Ascending aorta (tissue), 2 donors: ENCODE measurements at regions not wholly inside any gene's neighbourhood (a gene's known extent, or its start where the extent isn't known, plus 50 kb on each side); places are given as distances from the start of the nearest gene placed in this dataset.

Experiments
- DNase-seq, 2 donors: peaks; one replicate each; pipeline ENCODE4 v3.0.0-alpha.2; 2019; ENCODE audit warnings: low spot score in 2 of 2
- H3K27ac ChIP-seq, 2 donors: fragments of 200-600 bp; sonication (generic); one replicate each; pipeline ENCODE4 v1.5.1; 2016 to 2017; ENCODE audit warnings: mild to moderate bottlenecking in 1 of 2
- H3K27me3 ChIP-seq: fragments of 200-600 bp; sonication (generic); one replicate; pipeline ENCODE4 v1.5.1; 2017
- H3K36me3 ChIP-seq, 2 donors: fragments of 200-600 bp; sonication (generic); one replicate each; pipeline ENCODE4 v1.5.1; 2016
- H3K4me1 ChIP-seq, 2 donors: fragments of 200-600 bp; sonication (generic); one replicate each; pipeline ENCODE4 v1.5.1; 2016 to 2017; ENCODE audit warnings: mild to moderate bottlenecking in 1 of 2
- H3K4me3 ChIP-seq, 2 donors: fragments of 200-600 bp; sonication (generic); one replicate each; pipeline ENCODE4 v1.5.1; 2016 to 2017; ENCODE audit warnings: mild to moderate bottlenecking in 1 of 2
- H3K9me3 ChIP-seq, 2 donors: fragments of 200-600 bp; sonication (generic); one replicate each; pipeline ENCODE4 v1.5.1; 2016
- intact Hi-C: fragments of 100-400 bp; cut with DNase I; formaldehyde crosslinking; loops from one replicate; pipeline ENCODE4 v1.15.1; 2023
- TF ChIP-seq, protein P1 (sequence below), 3 experiments: fragments of 200-600 bp in 2 of 3; fragments of 450-650 bp in 1 of 3; sonication (generic) in 2 of 3; IDR thresholded peaks; one replicate each; pipeline ENCODE4 v1.5.1; 2016 to 2019; ENCODE audit warnings: antibody characterized with exemption in 3 of 3, mild to moderate bottlenecking in 1 of 3, moderate library complexity in 1 of 3

DNA sequence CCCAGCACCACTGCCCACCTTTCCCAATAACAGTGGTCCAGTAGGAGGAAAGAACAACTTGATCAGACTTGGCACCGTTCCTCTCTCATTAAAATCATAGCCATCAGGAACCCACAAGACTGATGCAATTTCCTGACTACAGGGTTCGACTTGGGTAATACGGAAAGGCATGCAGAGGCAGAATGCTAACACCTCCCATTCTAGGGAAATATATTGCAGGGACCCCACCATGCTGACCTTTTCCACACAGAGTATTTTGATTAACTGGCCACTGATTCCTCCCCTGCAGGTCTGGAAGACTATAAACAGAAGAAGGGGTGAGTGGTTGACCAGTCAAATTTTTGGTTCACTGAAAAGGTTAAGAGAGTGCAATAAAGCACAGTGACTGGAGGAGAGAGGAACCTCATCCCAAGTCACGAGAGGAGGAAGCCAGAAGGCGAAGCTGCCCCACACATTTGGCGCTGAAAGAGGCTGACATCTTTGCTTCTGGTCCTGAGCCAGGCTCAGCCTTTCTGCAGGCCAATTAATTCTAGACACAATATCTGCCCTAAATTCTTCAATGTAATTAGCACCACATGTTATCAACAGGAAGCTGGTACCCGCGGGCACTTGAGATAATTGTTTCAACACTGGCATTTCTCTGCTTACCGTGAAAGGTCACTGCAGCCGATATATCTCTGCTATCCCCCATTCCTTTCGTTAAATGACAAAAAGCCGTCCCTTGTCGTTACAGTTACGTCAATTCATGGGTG, 64.7 kb upstream of the SPOCK1 start:
- DNase-seq, result no peak
- H3K4me3 ChIP-seq, result no peak overlapping the region
- H3K36me3 ChIP-seq, result no peaks in the 10 kb centered on the region
- no peaks in the 10 kb centered on the region for H3K9me3 ChIP-seq
- no peak overlapping the region for H3K27ac ChIP-seq
- no peaks in the 10 kb centered on the region for H3K27me3 ChIP-seq
- TF ChIP-seq, protein P1, sequence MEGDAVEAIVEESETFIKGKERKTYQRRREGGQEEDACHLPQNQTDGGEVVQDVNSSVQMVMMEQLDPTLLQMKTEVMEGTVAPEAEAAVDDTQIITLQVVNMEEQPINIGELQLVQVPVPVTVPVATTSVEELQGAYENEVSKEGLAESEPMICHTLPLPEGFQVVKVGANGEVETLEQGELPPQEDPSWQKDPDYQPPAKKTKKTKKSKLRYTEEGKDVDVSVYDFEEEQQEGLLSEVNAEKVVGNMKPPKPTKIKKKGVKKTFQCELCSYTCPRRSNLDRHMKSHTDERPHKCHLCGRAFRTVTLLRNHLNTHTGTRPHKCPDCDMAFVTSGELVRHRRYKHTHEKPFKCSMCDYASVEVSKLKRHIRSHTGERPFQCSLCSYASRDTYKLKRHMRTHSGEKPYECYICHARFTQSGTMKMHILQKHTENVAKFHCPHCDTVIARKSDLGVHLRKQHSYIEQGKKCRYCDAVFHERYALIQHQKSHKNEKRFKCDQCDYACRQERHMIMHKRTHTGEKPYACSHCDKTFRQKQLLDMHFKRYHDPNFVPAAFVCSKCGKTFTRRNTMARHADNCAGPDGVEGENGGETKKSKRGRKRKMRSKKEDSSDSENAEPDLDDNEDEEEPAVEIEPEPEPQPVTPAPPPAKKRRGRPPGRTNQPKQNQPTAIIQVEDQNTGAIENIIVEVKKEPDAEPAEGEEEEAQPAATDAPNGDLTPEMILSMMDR (IDR thresholded peaks at IDR 0.05), result no peak
- H3K4me1 ChIP-seq, result peaks cover 0 to 3% of the 10 kb centered on the region in 2 donors
- intact Hi-C loops, result loop anchor here (10.0 kb wide), 1 partner anchor 1209 kb away; no protein-coding TSS in a partner anchor

DNA sequence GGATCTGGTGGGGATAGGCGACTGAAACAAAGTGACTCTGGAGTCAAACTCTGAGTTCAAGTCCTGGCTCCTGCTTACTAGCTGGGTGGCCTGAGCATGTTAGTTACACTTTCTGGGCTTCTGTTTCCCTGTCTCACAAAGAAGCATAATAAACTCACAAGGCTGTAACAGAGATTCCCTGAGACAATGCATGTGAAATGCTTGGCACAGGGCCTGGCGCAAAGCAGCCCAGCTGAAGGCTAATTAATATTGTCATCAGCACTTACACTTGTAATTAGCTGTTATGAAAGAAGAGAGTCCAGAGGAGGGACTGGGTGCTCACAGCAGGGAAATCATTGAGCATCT, 64.1 kb upstream of the SPOCK1 start:
- no peaks in the 10 kb centered on the region for H3K9me3 ChIP-seq
- TF ChIP-seq, protein P1 (IDR thresholded peaks at IDR 0.05), result no peak
- H3K27me3 ChIP-seq, result no peaks in the 10 kb centered on the region
- no peak overlapping the region for H3K4me3 ChIP-seq
- H3K36me3 ChIP-seq, result no peaks in the 10 kb centered on the region
- no peak for DNase-seq
- H3K4me1 ChIP-seq, result peaks cover 0 to 3% of the 10 kb centered on the region in 2 donors
- no peak overlapping the region for H3K27ac ChIP-seq
- intact Hi-C loops, result loop anchor here (10.0 kb wide), 1 partner anchor 1208 kb away; no protein-coding TSS in a partner anchor

DNA sequence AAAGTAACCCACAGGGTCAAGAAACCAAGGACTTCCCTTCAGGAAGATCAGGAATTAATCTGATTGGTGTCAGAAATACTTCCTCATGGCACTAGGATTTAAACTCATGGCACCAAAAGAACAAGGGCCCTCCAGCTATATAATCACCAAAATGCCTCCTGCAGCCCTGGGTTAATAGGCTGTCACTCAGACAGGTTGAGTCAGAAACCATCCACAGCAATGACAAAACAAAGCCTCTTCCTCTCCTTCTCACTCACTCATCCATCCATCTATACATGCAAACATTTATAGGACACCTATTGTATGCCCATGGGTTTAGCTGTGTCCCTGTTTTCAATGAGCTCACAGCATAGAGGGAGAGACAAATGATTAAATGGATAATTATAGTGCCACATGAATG, 62.5 kb upstream of the SPOCK1 start:
- intact Hi-C loops, result loop anchor here (10.0 kb wide), 1 partner anchor 1207 kb away; no protein-coding TSS in a partner anchor
- TF ChIP-seq, protein P1 (IDR thresholded peaks at IDR 0.05), result no peak
- Histone ChIP-seq H3K36me3 (no peaks in the 10 kb centered on the region), H3K4me3 (no peak overlapping the region), H3K4me1 (peaks cover 0 to under 1% of the 10 kb centered on the region in 2 donors), H3K27ac (no peak overlapping the region), H3K27me3 (no peaks in the 10 kb centered on the region), H3K9me3 (no peaks in the 10 kb centered on the region)
- DNase-seq, result no peak

DNA sequence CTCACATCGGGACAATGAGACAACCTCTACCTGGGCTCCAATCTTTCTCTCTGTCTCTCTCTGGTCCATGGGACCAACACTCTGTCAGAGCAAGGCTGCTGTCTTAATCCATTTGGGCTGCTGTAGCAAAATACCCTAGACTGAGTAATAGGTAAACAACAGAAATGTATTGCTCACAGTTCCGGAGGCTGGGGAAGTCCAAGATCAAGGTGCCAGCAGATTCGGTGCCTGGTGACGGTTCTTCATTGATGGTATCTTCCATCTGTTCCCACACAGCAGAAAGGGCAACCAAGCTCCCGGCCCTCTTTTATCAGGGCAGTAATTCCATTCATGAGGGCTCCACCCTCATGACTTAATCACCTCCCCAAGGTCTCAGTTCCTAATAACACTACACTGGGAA, 61.3 kb upstream of the SPOCK1 start:
- H3K4me3 ChIP-seq, result no peak overlapping the region
- no peaks in the 10 kb centered on the region for H3K9me3 ChIP-seq
- no peaks in the 10 kb centered on the region for H3K4me1 ChIP-seq
- intact Hi-C loops, result loop anchor here (10.0 kb wide), 1 partner anchor 1206 kb away; no protein-coding TSS in a partner anchor
- no peaks in the 10 kb centered on the region for H3K27me3 ChIP-seq
- H3K36me3 ChIP-seq, result no peaks in the 10 kb centered on the region
- no peak overlapping the region for H3K27ac ChIP-seq
- DNase-seq, result no peak
- TF ChIP-seq, protein P1 (IDR thresholded peaks at IDR 0.05), result no peak
